Activated CD8-positive, alpha-beta memory T cell treated with anti-CD3 and anti-CD28 coated beads, Interleukin-2, amount 50 U/mL, for 24 hours (primary cell): ENCODE measurements at regions not wholly inside any gene's neighbourhood (a gene's known extent, or its start where the extent isn't known, plus 50 kb on each side); places are given as distances from the start of the nearest gene placed in this dataset.

Experiments used
- DNase-seq: peaks from one replicate; pipeline ENCODE4 v3.0.0-alpha.2; 2020; ENCODE audit errors: extremely low read depth

- no peak for DNase-seq
Observed at GRCh38 chr10:4345877-4346646, 479.9 kb upstream of the AKR1E2 start.

- peak; percentile 19 for DNase-seq
Observed at GRCh38 chr10:4344492-4344994, 481.5 kb upstream of the AKR1E2 start.

GRCh38 chr10:4343873-4344272, 482.1 kb upstream of the AKR1E2 start:
- no peak for DNase-seq

GRCh38 chr10:4343091-4343490, 482.9 kb upstream of the AKR1E2 start:
- no peak for DNase-seq

- no peak for DNase-seq
Observed at GRCh38 chr10:4338768-4339167, 487.2 kb upstream of the AKR1E2 start.

- DNase-seq, result no peak
Observed at GRCh38 chr10:4337563-4337962, 488.4 kb upstream of the AKR1E2 start.

GRCh38 chr10:4334871-4335270, 491.1 kb upstream of the AKR1E2 start:
- DNase-seq, result no peak

- DNase-seq, result no peak
Observed at GRCh38 chr10:4334015-4334414, 492.0 kb upstream of the AKR1E2 start.

GRCh38 chr10:4333459-4333894, 492.5 kb upstream of the AKR1E2 start:
- no peak for DNase-seq

GRCh38 chr10:4332764-4333458, 493.1 kb upstream of the AKR1E2 start:
- DNase-seq, result no peak

- no peak for DNase-seq
Observed at GRCh38 chr10:4331150-4331549, 494.9 kb upstream of the AKR1E2 start.

GRCh38 chr10:4330636-4331035, 495.4 kb upstream of the AKR1E2 start:
- DNase-seq, result no peak

GRCh38 chr10:4329225-4329624, 496.8 kb upstream of the AKR1E2 start:
- no peak for DNase-seq

- no peak for DNase-seq
Observed at GRCh38 chr10:4326647-4327046, 499.4 kb upstream of the AKR1E2 start.

- DNase-seq, result no peak
Observed at GRCh38 chr10:4319870-4320367, 506.1 kb upstream of the AKR1E2 start.

GRCh38 chr10:4316161-4316810, 509.7 kb upstream of the AKR1E2 start:
- no peak for DNase-seq

- DNase-seq, result no peak
Observed at GRCh38 chr10:4315551-4315950, 510.5 kb upstream of the AKR1E2 start.

GRCh38 chr10:4313051-4313450, 513.0 kb upstream of the AKR1E2 start:
- no peak for DNase-seq

- DNase-seq, result no peak
Observed at GRCh38 chr10:4312051-4312835, 513.8 kb upstream of the AKR1E2 start.

- no peak for DNase-seq
Observed at GRCh38 chr10:4310172-4310571, 515.8 kb upstream of the AKR1E2 start.

- DNase-seq, result no peak
Observed at GRCh38 chr10:4307910-4308309, 518.1 kb upstream of the AKR1E2 start.

GRCh38 chr10:4306871-4307270, 519.1 kb upstream of the AKR1E2 start:
- no peak for DNase-seq
